Urothelium cell line (cell line): ENCODE measurements at regions not wholly inside any gene's neighbourhood (a gene's known extent, or its start where the extent isn't known, plus 50 kb on each side); places are given as distances from the start of the nearest gene placed in this dataset.
"Not testable (repeated sequence)": the region's sequence is repeated elsewhere in the genome, so short reads cannot be mapped to it uniquely, and the experiment has no call there.

ENCODE experiments used
- DNase-seq: peaks from one replicate; pipeline ENCODE4 v3.0.0; 2011; ENCODE audit warnings: low spot score, mixed read lengths
- FAIRE-seq: peaks from 2 replicates; lab custom pipeline; 2011; peaks lifted over from hg19 to GRCh38; lab: Jason Lieb, UNC

- DNase-seq, FAIRE-seq: not testable (repeated sequence)
These were observed 56.2 kb downstream of the SPATA31A6 start for GRCh38 chr9:42239445-42240260.

DNA sequence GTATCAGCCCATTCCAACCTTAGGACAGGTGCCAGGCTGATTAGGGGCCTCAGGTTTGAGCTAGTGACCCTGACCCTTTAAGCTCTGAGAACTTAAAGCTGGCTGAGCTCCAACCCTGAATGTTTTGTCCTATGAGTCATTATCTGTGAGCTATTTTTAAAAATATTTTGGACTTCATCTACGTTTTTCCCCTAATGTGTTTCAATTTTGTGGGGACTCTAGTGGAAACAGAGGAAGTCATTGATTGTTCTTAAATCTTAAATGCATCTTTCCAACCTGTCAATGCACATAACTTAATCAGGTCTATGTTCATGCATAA is 56.8 kb downstream of the SPATA31A6 start:
- not testable (repeated sequence) for DNase-seq, FAIRE-seq

DNA sequence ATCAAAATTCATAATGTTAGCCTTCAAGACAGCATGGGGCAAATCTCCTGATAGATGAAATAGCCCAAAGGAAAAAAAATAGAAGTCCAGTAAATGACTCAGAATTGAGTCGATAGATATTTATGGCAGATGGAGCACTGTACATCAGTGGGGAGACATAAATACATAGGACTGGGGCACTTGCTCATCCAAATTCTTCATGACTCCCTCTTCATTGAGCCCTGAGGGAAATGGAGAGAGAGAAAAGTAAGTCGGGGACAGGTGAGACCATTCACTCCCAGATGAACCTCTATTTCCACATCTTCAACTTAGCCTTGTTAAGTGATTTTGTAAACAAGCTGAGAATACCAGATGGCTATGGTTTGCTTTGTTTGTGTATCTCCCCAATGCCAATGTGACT is 59.8 kb downstream of the SPATA31A6 start:
- FAIRE-seq, DNase-seq: not testable (repeated sequence)

DNA sequence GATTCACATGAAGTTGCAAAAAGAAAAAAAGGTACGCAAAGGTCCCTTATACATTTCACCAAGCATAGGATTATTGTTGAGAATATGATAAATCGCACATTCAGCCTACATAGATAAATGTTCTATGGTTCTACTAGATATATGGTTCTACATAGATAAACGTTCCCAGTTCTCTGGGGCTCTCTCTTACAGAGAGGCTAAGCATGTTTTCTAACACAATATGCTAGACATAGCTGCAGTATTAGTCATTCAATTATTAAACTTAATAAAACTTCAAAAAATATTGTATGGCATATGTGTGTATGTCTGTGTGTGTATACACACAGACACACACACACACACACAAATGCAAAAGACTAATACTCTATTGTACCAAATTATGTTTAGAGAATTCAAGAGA is 60.4 kb downstream of the SPATA31A6 start:
- FAIRE-seq, DNase-seq: not testable (repeated sequence)

DNA sequence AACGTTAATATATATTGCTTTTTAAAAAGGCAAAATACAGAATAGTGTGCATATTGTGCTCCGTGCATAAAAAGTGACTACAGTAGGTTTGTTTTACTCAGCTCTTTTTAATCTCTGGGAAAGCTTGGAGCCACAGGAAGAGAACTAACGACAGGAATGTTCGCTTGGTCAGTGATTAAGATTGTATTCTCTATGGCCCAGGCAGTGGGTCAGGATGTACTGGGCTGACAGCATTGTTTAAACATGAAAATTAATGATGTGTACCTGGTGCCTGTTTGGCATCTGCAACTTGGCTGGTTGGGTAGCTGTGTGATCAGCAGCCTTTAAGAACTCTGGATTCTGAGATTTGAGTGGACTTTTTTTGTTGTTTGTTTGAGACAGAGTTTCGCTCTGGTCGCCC is 85.3 kb downstream of the SPATA31A6 start:
- not testable (repeated sequence) for DNase-seq, FAIRE-seq

DNA sequence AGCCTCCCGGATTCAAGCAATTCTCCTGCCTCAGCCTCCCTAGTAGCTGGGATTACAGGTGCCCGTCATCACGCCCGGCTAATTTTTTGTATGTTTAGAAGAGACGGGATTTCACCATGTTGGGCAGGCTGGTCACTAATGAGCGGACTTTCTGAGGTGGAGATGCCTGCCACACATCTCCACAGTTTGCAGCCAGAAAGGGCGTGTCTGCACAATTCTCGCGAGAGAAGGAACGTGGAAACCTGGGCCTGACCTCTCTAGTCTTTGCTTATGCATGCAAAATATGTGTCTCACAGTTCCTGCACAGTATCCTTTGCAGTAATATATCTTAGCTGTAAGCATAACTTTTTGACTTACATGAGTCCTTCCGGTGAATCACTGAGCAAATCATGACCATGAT is 85.7 kb downstream of the SPATA31A6 start:
- not testable (repeated sequence) for FAIRE-seq, DNase-seq

DNA sequence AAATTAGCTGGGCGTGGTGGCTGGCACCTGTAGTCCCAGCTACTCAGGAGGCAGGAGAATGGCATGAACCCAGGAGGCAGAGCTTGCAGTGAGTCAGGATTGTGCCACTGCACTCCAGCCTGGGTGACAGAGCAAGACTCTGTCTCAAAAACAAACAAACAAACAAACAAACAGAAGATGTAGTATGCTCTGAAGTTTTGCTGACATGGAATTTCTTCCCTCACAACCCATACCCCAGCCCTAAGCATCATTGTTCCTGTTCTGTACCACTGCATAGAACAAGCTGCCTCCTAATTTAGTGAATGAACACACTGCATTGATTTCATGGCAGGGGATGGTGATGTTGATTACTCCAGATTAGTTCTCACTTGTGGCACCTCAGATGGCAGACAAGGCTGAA is 89.7 kb downstream of the SPATA31A6 start:
- not testable (repeated sequence) for DNase-seq, FAIRE-seq

GRCh38 chr9:42275141-42275540 is 91.7 kb downstream of the SPATA31A6 start:
- no peak for DNase-seq
- no peak for FAIRE-seq

- DNase-seq, FAIRE-seq: not testable (repeated sequence)
These were observed 99.2 kb downstream of the SPATA31A6 start for GRCh38 chr9:42282531-42283178.

- DNase-seq, FAIRE-seq: not testable (repeated sequence)
These were observed 99.7 kb downstream of the SPATA31A6 start for GRCh38 chr9:42283179-42283543.

DNA sequence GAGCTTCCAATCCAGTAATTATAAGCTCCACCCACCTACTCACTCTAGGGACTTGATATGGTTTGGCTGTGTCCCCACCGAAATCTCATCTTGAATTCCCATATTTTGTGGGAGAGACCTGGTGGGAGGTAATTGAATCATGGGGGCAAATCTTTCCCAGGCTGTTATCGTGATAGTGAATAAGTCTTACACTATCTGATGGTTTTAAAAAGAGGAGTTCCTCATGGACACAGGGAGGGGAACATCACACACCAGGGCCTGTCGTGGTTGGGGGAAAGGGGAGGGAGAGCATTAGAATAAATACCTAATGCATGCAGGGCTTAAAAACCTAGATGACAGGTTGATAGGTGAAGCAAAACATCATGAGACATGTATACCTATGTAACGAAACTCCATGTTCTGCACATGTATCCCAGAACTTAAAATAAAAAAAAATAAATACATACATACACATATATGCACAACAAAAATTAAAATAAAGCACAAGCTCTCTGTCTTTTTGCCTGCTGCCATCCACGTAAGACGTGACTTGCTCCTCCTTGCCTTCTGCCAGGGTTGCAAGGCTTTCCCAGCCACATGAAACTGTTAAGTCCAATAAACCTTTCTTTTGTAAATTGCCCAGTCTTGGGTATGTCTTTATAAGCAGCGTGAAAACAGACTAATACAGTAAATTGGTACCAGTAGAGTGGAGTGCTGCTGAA is 102.8 kb downstream of the SPATA31A6 start:
- not testable (repeated sequence) for FAIRE-seq

GRCh38 chr9:42288002-42288864 is 104.8 kb downstream of the SPATA31A6 start:
- FAIRE-seq, DNase-seq: not testable (repeated sequence)

More for the DNA sequence above, 102.8 kb downstream of the SPATA31A6 start:
- not testable (repeated sequence) for DNase-seq

DNA sequence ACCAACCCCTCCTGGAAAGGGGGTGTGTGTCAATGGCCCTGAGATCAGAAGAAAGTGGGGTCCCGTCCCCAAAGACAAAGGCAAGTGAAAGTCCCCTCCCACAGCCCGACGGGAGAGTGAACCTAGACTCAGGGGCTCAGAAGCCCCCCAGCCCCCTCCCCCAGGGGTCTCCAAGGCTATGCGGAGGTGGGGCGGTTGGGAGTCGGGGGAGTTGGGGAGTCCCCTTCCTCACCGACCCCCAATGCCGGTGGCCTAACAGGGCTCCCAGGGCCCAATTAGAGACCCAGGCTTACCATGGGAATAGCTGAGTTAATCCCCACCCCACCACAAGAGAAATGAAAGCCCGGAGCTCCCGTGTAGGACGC is 105.4 kb downstream of the SPATA31A6 start:
- not testable (repeated sequence) for DNase-seq, FAIRE-seq

- DNase-seq, FAIRE-seq: not testable (repeated sequence)
These were observed 116.7 kb downstream of the SPATA31A6 start for GRCh38 chr9:42300124-42300523.

GRCh38 chr9:42306625-42307024 is 123.2 kb downstream of the SPATA31A6 start:
- not testable (repeated sequence) for FAIRE-seq, DNase-seq

DNA sequence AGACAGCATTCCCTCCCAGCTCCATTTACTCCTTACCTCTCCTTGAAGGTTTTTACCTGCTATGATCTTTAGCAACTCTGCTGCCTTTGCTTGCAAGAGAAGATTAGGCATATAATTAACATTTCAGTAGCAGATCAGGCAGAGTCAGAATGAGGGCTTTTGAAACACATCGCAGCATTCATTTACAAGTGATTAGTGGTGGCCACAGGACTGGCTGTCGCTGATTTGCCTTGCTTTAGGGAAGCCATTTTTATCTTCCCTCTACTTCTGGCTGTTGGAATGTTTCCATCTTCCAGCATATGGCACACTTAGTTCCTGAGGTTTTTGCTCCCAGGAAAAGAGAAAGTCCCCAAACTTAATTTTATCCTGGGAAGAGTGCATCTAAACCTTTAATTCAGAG is 124.0 kb downstream of the SPATA31A6 start:
- not testable (repeated sequence) for FAIRE-seq, DNase-seq

DNA sequence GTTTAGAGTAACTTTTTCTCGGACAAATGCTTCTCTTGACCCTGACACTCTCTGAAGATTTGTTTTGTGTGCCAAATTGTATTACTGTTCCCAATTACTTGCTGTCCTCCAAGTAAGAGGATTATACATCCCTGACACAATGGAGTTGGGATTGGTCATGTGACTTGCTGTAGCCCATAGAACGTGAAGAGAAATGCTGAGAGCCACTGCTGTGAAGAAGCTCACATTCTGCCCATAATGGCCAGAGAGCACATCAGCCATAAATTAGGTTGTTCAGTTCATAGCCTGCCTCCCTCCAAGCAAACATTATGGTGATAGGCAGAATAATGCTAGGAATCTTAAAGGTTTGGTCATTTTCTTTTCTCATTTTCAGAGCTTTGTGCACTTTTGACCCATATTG is 127.5 kb downstream of the SPATA31A6 start:
- not testable (repeated sequence) for FAIRE-seq, DNase-seq

- DNase-seq, FAIRE-seq: not testable (repeated sequence)
These were observed 132.6 kb downstream of the SPATA31A6 start for GRCh38 chr9:42316026-42316425.

DNA sequence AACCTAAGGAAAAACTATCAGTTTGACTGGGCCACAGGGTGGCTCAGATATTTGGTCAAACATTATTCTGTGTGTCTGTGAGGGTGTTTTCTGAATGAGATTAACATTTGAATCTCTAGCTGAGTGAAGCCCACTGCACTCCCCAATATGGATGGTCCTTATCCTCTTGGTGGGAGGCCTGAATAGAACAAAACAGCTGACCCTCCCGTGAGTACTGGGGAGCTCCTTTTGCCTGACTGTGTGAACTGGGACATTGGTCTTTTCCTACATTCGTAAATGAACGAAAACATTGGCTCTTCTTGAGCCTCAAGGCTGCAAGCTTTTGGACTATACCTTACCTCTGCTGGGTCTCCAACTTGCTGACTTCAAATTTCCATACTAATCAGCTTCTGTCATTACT is 134.2 kb downstream of the SPATA31A6 start:
- FAIRE-seq, DNase-seq: not testable (repeated sequence)

DNA sequence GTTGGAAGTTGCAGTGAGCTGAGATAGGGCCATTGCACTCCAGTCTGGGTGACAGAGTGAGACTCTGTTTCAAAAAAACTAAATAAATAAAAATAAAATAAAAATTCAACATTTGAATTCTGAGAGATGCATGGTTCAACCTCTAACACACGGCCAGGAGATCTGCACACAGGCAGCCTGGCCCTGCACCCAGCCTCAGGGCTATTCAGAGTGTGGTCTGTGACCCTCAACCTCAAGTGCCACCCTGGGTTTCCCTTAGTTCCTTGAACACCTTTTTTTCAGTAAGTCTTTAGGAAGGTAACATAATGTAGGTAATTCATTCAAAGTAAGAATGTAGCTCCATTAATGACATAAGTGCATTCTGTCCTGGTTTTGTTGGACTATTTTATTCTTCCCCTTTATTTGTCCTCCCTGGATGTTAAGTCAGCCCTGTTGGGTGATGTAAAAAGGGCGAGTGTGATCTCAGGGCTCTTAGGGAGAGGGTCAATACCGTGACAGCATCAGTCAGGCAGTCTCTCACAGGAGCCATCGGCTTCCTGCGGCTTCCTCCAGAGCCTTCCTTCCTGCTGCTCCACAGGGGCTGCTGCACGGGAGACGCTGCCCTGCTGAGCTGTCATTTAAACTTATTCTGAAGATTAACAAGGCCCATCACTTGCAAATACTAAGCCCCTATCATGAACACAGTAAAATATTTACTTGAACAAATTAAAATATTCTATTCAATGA is 139.8 kb downstream of the SPATA31A6 start:
- not testable (repeated sequence) for DNase-seq, FAIRE-seq
